ENCODE measurements at regions not wholly inside any gene's neighbourhood (a gene's known extent, or its start where the extent isn't known, plus 50 kb on each side); places are given as distances from the start of the nearest gene placed in this dataset.

DNA sequence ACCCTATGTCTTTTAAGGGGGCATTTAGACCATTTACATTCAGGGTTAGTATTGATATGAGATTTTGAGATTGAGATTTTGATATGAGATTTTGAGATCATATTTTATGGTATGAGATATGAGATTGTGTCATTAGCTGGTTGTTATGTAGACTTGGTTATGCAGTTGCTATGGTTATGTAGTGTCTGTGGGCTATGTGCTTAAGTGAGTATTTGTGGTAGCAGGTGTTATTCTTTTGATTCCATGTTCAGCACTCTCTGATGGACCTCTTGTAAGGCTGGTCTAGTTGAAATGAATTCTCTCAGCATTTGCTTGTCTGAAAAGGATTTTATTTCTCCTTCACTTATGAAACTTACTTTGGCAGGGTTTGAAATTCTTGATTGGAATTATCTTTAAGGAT lies 225.4 kb downstream of the SATB1 start:
- CTCF ChIA-PET = no interaction called here
- peaks cover 0 to 49% (median 9%) of the 10 kb centered on the region in 5 experiments for H3K9me3 ChIP-seq (ENCODE audit: control extremely low read depth in 1 of 5, control insufficient read depth in 4 of 5, insufficient read depth in 2 of 5, low read depth in 1 of 5, low read length in 4 of 5)
- no peaks in the 10 kb centered on the region for H3K4me1 ChIP-seq (ENCODE audit: control extremely low read depth in 1 of 4, control insufficient read depth in 4 of 4, insufficient read depth in 4 of 4, low read length in 3 of 4)
- POLR2A ChIA-PET = no interaction called here
- peak in 2 of 3 donors; percentile 7 to 30 for DNase-seq
- H3K27ac ChIP-seq (ENCODE audit: insufficient read depth in 1 of 2, low read depth in 1 of 2, low read length in 2 of 2, poor library complexity in 1 of 2, severe bottlenecking in 2 of 2) = no peak overlapping the region
- H3K27me3 ChIP-seq (replicated peaks in 2 of 5; ENCODE audit: control insufficient read depth in 4 of 5, insufficient read depth in 5 of 5, low read length in 4 of 5) = no peaks in the 10 kb centered on the region
- peaks cover 0 to 6% (median 0%) of the 10 kb centered on the region in 4 experiments for H3K36me3 ChIP-seq (ENCODE audit: control insufficient read depth in 4 of 4, insufficient read depth in 4 of 4, low read length in 3 of 4)
- H3K4me3 ChIP-seq (ENCODE audit: control insufficient read depth in 1 of 7, extremely low read depth in 1 of 7, insufficient read depth in 4 of 7, low read depth in 2 of 7, low read length in 6 of 7) = no peak overlapping the region

- Histone ChIP-seq H3K27ac (ENCODE audit: insufficient read depth in 1 of 2, low read depth in 1 of 2, low read length in 2 of 2, poor library complexity in 1 of 2, severe bottlenecking in 2 of 2) (no peak overlapping the region), H3K9me3 (ENCODE audit: control extremely low read depth in 1 of 5, control insufficient read depth in 4 of 5, insufficient read depth in 2 of 5, low read depth in 1 of 5, low read length in 4 of 5) (peaks cover 0 to 44% (median 9%) of the 10 kb centered on the region in 5 experiments), H3K36me3 (ENCODE audit: control insufficient read depth in 4 of 4, insufficient read depth in 4 of 4, low read length in 3 of 4) (peaks cover 0 to 6% (median 0%) of the 10 kb centered on the region in 4 experiments), H3K4me3 (ENCODE audit: control insufficient read depth in 1 of 7, extremely low read depth in 1 of 7, insufficient read depth in 4 of 7, low read depth in 2 of 7, low read length in 6 of 7) (no peak overlapping the region), H3K4me1 (ENCODE audit: control extremely low read depth in 1 of 4, control insufficient read depth in 4 of 4, insufficient read depth in 4 of 4, low read length in 3 of 4) (no peaks in the 10 kb centered on the region), H3K27me3 (replicated peaks in 2 of 5; ENCODE audit: control insufficient read depth in 4 of 5, insufficient read depth in 5 of 5, low read length in 4 of 5) (no peaks in the 10 kb centered on the region)
- POLR2A ChIA-PET = no interaction called here
- CTCF ChIA-PET = no interaction called here
- no peak for DNase-seq
These were observed 229.3 kb downstream of the SATB1 start for GRCh38 chr3:18195836-18196235.

DNA sequence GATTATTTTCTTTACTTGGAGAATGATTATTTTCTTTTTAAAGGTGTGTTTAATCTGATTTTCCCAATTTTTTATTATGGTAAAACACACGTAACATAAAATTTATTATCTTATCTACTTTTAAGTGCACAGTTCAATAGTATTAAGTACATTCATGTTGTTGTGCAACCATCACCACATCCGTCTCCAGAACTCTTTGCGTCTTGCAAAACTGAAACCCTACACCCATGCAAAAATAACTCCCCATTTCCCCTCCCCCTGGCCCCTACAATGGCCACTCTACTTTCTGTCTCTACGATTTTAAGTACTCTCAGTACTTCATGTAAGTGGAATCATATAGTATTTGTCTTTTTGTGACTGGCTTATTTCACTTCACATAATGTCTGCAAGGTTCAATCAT lies 230.7 kb downstream of the SATB1 start:
- ChIA-PET CTCF (no interaction called here), POLR2A (no interaction called here)
- WGBS (ENCODE audit: insufficient coverage) = no CpG with 5 or more reads among the region's 4 CpGs
- H3K9me3 ChIP-seq (ENCODE audit: control extremely low read depth in 1 of 5, control insufficient read depth in 4 of 5, insufficient read depth in 2 of 5, low read depth in 1 of 5, low read length in 4 of 5) = peaks cover 0 to 37% (median 5%) of the 10 kb centered on the region in 5 experiments
- peaks cover 0 to 6% (median 0%) of the 10 kb centered on the region in 4 experiments for H3K36me3 ChIP-seq (ENCODE audit: control insufficient read depth in 4 of 4, insufficient read depth in 4 of 4, low read length in 3 of 4)
- no peaks in the 10 kb centered on the region for H3K27me3 ChIP-seq (replicated peaks in 2 of 5; ENCODE audit: control insufficient read depth in 4 of 5, insufficient read depth in 5 of 5, low read length in 4 of 5)
- no peak overlapping the region for H3K4me3 ChIP-seq (ENCODE audit: control insufficient read depth in 1 of 7, extremely low read depth in 1 of 7, insufficient read depth in 4 of 7, low read depth in 2 of 7, low read length in 6 of 7)
- H3K4me1 ChIP-seq (ENCODE audit: control extremely low read depth in 1 of 4, control insufficient read depth in 4 of 4, insufficient read depth in 4 of 4, low read length in 3 of 4) = no peaks in the 10 kb centered on the region
- H3K27ac ChIP-seq (ENCODE audit: insufficient read depth in 1 of 2, low read depth in 1 of 2, low read length in 2 of 2, poor library complexity in 1 of 2, severe bottlenecking in 2 of 2) = no peak overlapping the region
- no peak for DNase-seq

DNA sequence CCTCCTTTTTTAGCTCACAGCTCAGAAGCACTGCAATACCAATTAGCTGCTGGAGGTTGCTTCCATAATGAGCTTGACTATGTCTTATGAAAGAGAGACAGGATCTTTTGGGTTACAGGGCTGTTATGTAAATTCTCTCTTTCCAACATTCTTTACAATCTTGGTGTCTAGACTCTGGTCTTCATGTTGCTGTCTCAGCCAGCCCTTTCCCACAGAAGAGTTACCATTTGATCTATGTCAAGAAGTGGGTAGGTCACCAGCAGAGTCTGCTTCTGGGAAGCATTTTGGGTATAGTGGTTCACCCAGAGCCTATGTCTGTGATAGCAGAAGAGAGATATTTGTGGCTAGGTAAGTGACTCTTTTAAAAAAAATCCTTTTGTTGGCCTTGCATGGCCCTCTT lies 234.5 kb downstream of the SATB1 start:
- no peak for DNase-seq
- peaks cover 0 to 7% (median under 1%) of the 10 kb centered on the region in 5 experiments for H3K9me3 ChIP-seq (ENCODE audit: control extremely low read depth in 1 of 5, control insufficient read depth in 4 of 5, insufficient read depth in 2 of 5, low read depth in 1 of 5, low read length in 4 of 5)
- H3K27me3 ChIP-seq (replicated peaks in 2 of 5; ENCODE audit: control insufficient read depth in 4 of 5, insufficient read depth in 5 of 5, low read length in 4 of 5) = no peaks in the 10 kb centered on the region
- H3K4me1 ChIP-seq (ENCODE audit: control extremely low read depth in 1 of 4, control insufficient read depth in 4 of 4, insufficient read depth in 4 of 4, low read length in 3 of 4) = no peaks in the 10 kb centered on the region
- POLR2A ChIA-PET = no interaction called here
- H3K36me3 ChIP-seq (ENCODE audit: control insufficient read depth in 4 of 4, insufficient read depth in 4 of 4, low read length in 3 of 4) = peaks cover 0 to 2% (median 0%) of the 10 kb centered on the region in 4 experiments
- CTCF ChIA-PET = interaction anchor here (0.6 kb wide), 1 partner anchor 64 kb away, joined by 3 read pairs; no protein-coding TSS in a partner anchor
- H3K4me3 ChIP-seq (ENCODE audit: control insufficient read depth in 1 of 7, extremely low read depth in 1 of 7, insufficient read depth in 4 of 7, low read depth in 2 of 7, low read length in 6 of 7) = no peak overlapping the region
- H3K27ac ChIP-seq (ENCODE audit: insufficient read depth in 1 of 2, low read depth in 1 of 2, low read length in 2 of 2, poor library complexity in 1 of 2, severe bottlenecking in 2 of 2) = no peak overlapping the region

DNA sequence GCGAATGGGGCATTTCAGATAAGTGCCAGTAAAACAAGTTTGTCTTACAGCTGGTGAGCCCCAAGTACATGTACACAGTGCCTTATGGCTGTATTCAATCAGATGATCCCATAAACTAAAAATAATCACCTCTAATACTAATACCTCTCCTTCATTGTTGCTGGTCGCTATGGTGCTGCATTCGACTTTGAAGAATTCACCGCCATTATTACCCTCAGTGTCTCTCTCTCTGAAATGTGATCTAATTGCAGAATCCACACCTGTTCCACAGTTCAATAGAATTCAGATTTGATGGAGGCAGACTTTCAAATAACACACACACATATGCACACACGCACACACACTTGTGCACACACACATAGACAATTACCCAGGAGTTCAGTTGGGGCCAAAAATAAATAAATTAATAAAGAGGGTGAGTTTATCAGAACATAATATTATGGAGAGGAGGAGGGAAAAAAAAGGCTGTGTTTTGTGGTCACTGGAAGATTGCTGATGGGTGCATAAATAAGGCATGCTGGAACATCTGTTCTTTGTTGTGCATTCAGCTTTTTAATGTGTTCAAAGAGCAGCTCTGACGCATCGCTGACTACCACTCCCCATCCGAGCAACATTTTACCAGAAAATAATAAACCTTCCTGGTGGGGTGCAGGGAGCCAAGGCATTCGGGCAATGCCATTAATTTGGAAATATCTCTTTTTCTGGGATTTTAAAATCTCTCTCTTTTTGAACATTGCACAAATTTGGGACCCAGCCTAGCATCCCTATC lies 235.7 kb downstream of the SATB1 start:
- Histone ChIP-seq H3K27me3 (replicated peaks in 2 of 5; ENCODE audit: control insufficient read depth in 4 of 5, insufficient read depth in 5 of 5, low read length in 4 of 5) (no peaks in the 10 kb centered on the region), H3K27ac (ENCODE audit: insufficient read depth in 1 of 2, low read depth in 1 of 2, low read length in 2 of 2, poor library complexity in 1 of 2, severe bottlenecking in 2 of 2) (no peak overlapping the region), H3K4me3 (ENCODE audit: control insufficient read depth in 1 of 7, extremely low read depth in 1 of 7, insufficient read depth in 4 of 7, low read depth in 2 of 7, low read length in 6 of 7) (no peak overlapping the region), H3K9me3 (ENCODE audit: control extremely low read depth in 1 of 5, control insufficient read depth in 4 of 5, insufficient read depth in 2 of 5, low read depth in 1 of 5, low read length in 4 of 5) (peaks cover 0 to under 1% (median 0%) of the 10 kb centered on the region in 5 experiments), H3K36me3 (ENCODE audit: control insufficient read depth in 4 of 4, insufficient read depth in 4 of 4, low read length in 3 of 4) (no peaks in the 10 kb centered on the region), H3K4me1 (ENCODE audit: control extremely low read depth in 1 of 4, control insufficient read depth in 4 of 4, insufficient read depth in 4 of 4, low read length in 3 of 4) (no peaks in the 10 kb centered on the region)
- WGBS (ENCODE audit: insufficient coverage) = 92% methylated on average over 7 of the region's 9 CpGs
- POLR2A ChIA-PET = no interaction called here
- no peak for DNase-seq
- CTCF ChIA-PET = no interaction called here

- no peak for DNase-seq
- ChIA-PET POLR2A (no interaction called here), CTCF (no interaction called here)
- Histone ChIP-seq H3K36me3 (ENCODE audit: control insufficient read depth in 4 of 4, insufficient read depth in 4 of 4, low read length in 3 of 4) (peaks cover 0 to under 1% (median 0%) of the 10 kb centered on the region in 4 experiments), H3K27me3 (replicated peaks in 2 of 5; ENCODE audit: control insufficient read depth in 4 of 5, insufficient read depth in 5 of 5, low read length in 4 of 5) (no peaks in the 10 kb centered on the region), H3K4me3 (ENCODE audit: control insufficient read depth in 1 of 7, extremely low read depth in 1 of 7, insufficient read depth in 4 of 7, low read depth in 2 of 7, low read length in 6 of 7) (no peak overlapping the region), H3K4me1 (ENCODE audit: control extremely low read depth in 1 of 4, control insufficient read depth in 4 of 4, insufficient read depth in 4 of 4, low read length in 3 of 4) (no peaks in the 10 kb centered on the region), H3K27ac (ENCODE audit: insufficient read depth in 1 of 2, low read depth in 1 of 2, low read length in 2 of 2, poor library complexity in 1 of 2, severe bottlenecking in 2 of 2) (no peak overlapping the region), H3K9me3 (ENCODE audit: control extremely low read depth in 1 of 5, control insufficient read depth in 4 of 5, insufficient read depth in 2 of 5, low read depth in 1 of 5, low read length in 4 of 5) (peaks cover 0 to 5% (median 0%) of the 10 kb centered on the region in 5 experiments)
- 100% methylated on average over 2 of the region's 3 CpGs for WGBS (ENCODE audit: insufficient coverage)
These were observed 236.6 kb downstream of the SATB1 start for GRCh38 chr3:18188491-18188890.

DNA sequence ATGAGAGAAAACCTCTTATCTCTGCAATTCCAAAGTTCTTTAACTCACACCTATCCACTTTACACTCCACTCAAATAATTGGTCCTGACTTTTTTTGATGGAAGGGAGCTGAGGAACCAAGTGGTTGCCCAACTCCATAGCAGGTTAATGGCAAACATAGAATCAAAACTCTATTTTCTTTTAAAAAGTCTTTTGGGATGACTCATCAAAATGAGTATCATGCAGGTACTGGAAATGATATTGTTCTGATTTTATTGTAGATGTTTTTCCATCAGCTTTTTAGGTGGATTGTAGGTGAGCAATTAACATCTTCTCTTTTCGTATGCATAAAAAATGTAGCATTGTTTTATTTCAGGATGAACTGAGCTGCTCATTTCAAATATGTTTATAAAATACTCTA lies 239.5 kb downstream of the SATB1 start:
- CTCF ChIA-PET = interaction anchor here (1.2 kb wide), 1 partner anchor 183 kb away, joined by 3 read pairs; no protein-coding TSS in a partner anchor
- POLR2A ChIA-PET = no interaction called here
- peaks cover 0 to 2% (median 0%) of the 10 kb centered on the region in 4 experiments for H3K36me3 ChIP-seq (ENCODE audit: control insufficient read depth in 4 of 4, insufficient read depth in 4 of 4, low read length in 3 of 4)
- peaks cover 0 to 8% (median 0%) of the 10 kb centered on the region in 5 experiments for H3K9me3 ChIP-seq (ENCODE audit: control extremely low read depth in 1 of 5, control insufficient read depth in 4 of 5, insufficient read depth in 2 of 5, low read depth in 1 of 5, low read length in 4 of 5)
- H3K4me1 ChIP-seq (ENCODE audit: control extremely low read depth in 1 of 4, control insufficient read depth in 4 of 4, insufficient read depth in 4 of 4, low read length in 3 of 4) = no peaks in the 10 kb centered on the region
- H3K27ac ChIP-seq (ENCODE audit: insufficient read depth in 1 of 2, low read depth in 1 of 2, low read length in 2 of 2, poor library complexity in 1 of 2, severe bottlenecking in 2 of 2) = no peak overlapping the region
- no peaks in the 10 kb centered on the region for H3K27me3 ChIP-seq (replicated peaks in 2 of 5; ENCODE audit: control insufficient read depth in 4 of 5, insufficient read depth in 5 of 5, low read length in 4 of 5)
- no CpG with 5 or more reads among the region's 1 CpG for WGBS (ENCODE audit: insufficient coverage)
- H3K4me3 ChIP-seq (ENCODE audit: control insufficient read depth in 1 of 7, extremely low read depth in 1 of 7, insufficient read depth in 4 of 7, low read depth in 2 of 7, low read length in 6 of 7) = no peak overlapping the region
- no peak for DNase-seq

All from common myeloid progenitor, CD34-positive (primary cell).